ENCODE measurements at regions not wholly inside any gene's neighbourhood (a gene's known extent, or its start where the extent isn't known, plus 50 kb on each side); places are given as distances from the start of the nearest gene placed in this dataset.

DNA sequence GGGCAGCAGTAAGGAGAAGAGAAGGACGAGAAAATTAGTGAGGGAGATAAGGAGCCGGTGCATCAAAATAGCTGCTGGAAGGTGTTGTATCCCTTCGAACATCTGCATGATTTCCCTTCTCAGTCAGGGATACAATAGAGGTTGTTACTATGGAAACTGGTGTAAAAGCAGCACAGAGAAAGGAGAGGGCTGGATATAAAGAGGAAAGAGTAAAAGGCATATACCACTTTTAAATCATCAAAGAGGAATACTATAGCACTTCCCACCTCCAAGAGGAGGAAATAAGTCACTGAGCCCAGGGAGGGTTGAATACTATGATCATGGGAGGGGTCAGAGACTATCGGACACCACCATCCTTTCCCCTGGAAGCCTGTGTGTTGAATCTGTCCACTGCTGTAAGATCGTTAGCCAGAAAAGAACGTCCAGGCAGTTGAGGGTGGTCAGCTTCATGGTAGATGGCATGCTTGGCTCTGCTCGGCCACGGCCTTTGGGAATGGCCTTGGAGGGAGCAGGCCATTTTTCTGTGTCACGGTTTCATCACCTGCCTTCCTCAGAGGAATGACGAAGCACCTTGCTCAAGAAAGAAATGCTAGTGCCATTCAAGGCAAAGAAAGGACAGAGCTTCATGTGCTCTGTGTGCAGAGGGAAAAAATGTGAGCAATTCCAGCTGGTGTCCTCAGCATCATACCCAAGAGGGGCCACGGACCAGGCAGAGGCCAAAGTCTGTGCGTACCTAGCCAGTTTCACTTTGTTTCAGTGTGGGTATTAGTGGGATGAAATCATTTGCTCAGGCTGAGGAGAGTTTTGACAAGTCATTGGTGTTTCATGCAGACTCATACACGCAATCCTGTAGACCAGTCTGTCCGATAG, 64.2 kb downstream of the IRF2BP2 start (continued):
- TF ChIP-seq, protein P1, sequence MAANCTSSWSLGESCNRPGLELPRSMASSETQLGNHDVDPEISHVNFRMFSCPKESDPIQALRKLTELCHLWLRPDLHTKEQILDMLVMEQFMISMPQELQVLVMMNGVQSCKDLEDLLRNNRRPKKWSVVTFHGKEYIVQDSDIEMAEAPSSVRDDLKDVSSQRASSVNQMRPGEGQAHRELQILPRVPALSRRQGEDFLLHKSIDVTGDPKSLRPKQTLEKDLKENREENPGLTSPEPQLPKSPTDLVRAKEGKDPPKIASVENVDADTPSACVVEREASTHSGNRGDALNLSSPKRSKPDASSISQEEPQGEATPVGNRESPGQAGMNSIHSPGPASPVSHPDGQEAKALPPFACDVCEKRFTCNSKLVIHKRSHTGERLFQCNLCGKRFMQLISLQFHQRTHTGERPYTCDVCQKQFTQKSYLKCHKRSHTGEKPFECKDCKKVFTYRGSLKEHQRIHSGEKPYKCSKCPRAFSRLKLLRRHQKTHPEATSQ (CRISPR knock-in tag; IDR thresholded peaks at IDR 0.05; ENCODE audit: borderline replicate concordance) = peak; percentile 62; the same call in 1 of the 2 replicates
- TF ChIP-seq SIN3A (IDR thresholded peaks at IDR 0.05; ENCODE audit: borderline replicate concordance, low read depth, low read length) (no peak), ZNF547 (CRISPR knock-in tag; IDR thresholded peaks at IDR 0.05) (no peak), MAFF (IDR thresholded peaks at IDR 0.05; ENCODE audit: low read depth, low read length) (peak; percentile 61; the same call in 1 of the 2 replicates), ZFP1 (CRISPR knock-in tag; IDR thresholded peaks at IDR 0.05) (0 out of 2 replicates have a peak, but pooled peaks have one; percentile 32), PRPF4 (IDR thresholded peaks at IDR 0.05; ENCODE audit: low read depth, low read length, poor library complexity, severe bottlenecking) (no peak), THYN1 (CRISPR knock-in tag; IDR thresholded peaks at IDR 0.05; ENCODE audit: borderline replicate concordance, low read depth) (no peak), YEATS4 (CRISPR knock-in tag; IDR thresholded peaks at IDR 0.05; ENCODE audit: borderline replicate concordance) (no peak), CENPX (CRISPR knock-in tag; IDR thresholded peaks at IDR 0.05) (no peak), NFIC (IDR thresholded peaks at IDR 0.05; ENCODE audit: low read length) (no peak), ZBTB20 (CRISPR knock-in tag; IDR thresholded peaks at IDR 0.05; ENCODE audit: borderline replicate concordance, low read depth) (no peak), NCOA5 (CRISPR knock-in tag; IDR thresholded peaks at IDR 0.05) (no peak), ZNF121 (CRISPR knock-in tag; IDR thresholded peaks at IDR 0.05) (no peak), MEF2D (CRISPR knock-in tag; IDR thresholded peaks at IDR 0.05) (peak; percentile 91), ZNF33A (CRISPR knock-in tag; IDR thresholded peaks at IDR 0.05; ENCODE audit: borderline replicate concordance) (no peak), YEATS2 (CRISPR knock-in tag; IDR thresholded peaks at IDR 0.05; ENCODE audit: borderline replicate concordance) (peak; percentile 36; the same call in 1 of the 2 replicates), PRMT3 (CRISPR knock-in tag; IDR thresholded peaks at IDR 0.05; ENCODE audit: borderline replicate concordance, low read depth) (no peak), SOX6 (IDR thresholded peaks at IDR 0.05) (no peak), SOX6 (CRISPR knock-in tag; IDR thresholded peaks at IDR 0.05) (peak; percentile 30; the same call in 1 of the 2 replicates)
- TF ChIP-seq, protein P2, sequence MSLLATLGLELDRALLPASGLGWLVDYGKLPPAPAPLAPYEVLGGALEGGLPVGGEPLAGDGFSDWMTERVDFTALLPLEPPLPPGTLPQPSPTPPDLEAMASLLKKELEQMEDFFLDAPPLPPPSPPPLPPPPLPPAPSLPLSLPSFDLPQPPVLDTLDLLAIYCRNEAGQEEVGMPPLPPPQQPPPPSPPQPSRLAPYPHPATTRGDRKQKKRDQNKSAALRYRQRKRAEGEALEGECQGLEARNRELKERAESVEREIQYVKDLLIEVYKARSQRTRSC (CRISPR knock-in tag; IDR thresholded peaks at IDR 0.05; ENCODE audit: low read depth) = no peak
- TF ChIP-seq, protein P3, sequence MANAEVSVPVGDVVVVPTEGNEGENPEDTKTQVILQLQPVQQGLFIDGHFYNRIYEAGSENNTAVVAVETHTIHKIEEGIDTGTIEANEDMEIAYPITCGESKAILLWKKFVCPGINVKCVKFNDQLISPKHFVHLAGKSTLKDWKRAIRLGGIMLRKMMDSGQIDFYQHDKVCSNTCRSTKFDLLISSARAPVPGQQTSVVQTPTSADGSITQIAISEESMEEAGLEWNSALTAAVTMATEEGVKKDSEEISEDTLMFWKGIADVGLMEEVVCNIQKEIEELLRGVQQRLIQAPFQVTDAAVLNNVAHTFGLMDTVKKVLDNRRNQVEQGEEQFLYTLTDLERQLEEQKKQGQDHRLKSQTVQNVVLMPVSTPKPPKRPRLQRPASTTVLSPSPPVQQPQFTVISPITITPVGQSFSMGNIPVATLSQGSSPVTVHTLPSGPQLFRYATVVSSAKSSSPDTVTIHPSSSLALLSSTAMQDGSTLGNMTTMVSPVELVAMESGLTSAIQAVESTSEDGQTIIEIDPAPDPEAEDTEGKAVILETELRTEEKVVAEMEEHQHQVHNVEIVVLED (CRISPR knock-in tag; IDR thresholded peaks at IDR 0.05; ENCODE audit: borderline replicate concordance) = no peak
- TF ChIP-seq, protein P4, sequence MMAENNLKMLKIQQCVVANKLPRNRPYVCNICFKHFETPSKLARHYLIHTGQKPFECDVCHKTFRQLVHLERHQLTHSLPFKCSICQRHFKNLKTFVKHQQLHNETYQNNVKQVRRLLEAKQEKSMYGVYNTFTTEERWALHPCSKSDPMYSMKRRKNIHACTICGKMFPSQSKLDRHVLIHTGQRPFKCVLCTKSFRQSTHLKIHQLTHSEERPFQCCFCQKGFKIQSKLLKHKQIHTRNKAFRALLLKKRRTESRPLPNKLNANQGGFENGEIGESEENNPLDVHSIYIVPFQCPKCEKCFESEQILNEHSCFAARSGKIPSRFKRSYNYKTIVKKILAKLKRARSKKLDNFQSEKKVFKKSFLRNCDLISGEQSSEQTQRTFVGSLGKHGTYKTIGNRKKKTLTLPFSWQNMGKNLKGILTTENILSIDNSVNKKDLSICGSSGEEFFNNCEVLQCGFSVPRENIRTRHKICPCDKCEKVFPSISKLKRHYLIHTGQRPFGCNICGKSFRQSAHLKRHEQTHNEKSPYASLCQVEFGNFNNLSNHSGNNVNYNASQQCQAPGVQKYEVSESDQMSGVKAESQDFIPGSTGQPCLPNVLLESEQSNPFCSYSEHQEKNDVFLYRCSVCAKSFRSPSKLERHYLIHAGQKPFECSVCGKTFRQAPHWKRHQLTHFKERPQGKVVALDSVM (CRISPR knock-in tag; IDR thresholded peaks at IDR 0.05) = no peak

Measured in HepG2 (cell line).